SU-DHL-6 (cell line): ENCODE measurements at regions not wholly inside any gene's neighbourhood (a gene's known extent, or its start where the extent isn't known, plus 50 kb on each side); places are given as distances from the start of the nearest gene placed in this dataset.

ENCODE experiments used
- CTCF ChIP-seq: fragments of 200-600 bp; sonication (generic); IDR thresholded peaks from one replicate; pipeline ENCODE4 v1.5.1; 2017; ENCODE audit warnings: antibody characterized with exemption, mild to moderate bottlenecking, low read length, moderate library complexity; ENCODE audit not compliant: insufficient read depth, poor library complexity, severe bottlenecking
- EZH2phosphoT487 ChIP-seq: fragments of 200-600 bp; sonication (generic), shearing (Covaris generic); conservative IDR thresholded peaks from 2 replicates; pipeline ENCODE4 v1.6.1; 2018; ENCODE audit warnings: mild to moderate bottlenecking, antibody characterized with exemption, low read length, moderate library complexity, mixed read lengths

GRCh38 chr1:29698033-29698432 is 461.7 kb downstream of the PTPRU start:
- TF ChIP-seq CTCF (no peak), EZH2phosphoT487 (no peak)
